ENCODE measurements at regions not wholly inside any gene's neighbourhood (a gene's known extent, or its start where the extent isn't known, plus 50 kb on each side); places are given as distances from the start of the nearest gene placed in this dataset.
A peak's percentile ranks its signal among the peaks of the same experiment; 100 is the strongest.
"Not testable (repeated sequence)": the region's sequence is repeated elsewhere in the genome, so short reads cannot be mapped to it uniquely, and the experiment has no call there.

DNA sequence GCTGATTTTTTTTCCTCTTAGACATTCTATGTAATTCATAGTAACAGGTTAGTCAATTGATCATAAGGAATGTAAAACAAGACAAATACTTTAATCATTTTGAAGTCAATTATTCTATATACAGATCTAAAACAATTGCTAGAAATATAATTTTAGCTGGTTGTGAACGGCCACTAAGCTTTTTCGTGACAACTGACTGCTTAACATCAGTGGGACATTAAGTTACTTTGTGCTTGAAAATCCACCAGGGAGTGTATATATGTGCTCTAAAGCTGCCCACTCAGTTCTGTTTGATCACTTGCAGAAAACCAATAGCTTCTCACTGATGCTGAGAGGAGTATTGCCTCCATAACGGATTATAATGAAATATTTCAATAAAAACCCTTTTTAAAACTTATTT, 370.2 kb upstream of the CCNH start:
- no peaks in the 10 kb centered on the region for H3K9me3 Mint-ChIP-seq
- Histone ChIP-seq H3K36me3 (ENCODE audit: control insufficient read depth, insufficient read depth, low read length) (no peaks in the 10 kb centered on the region), H3K4me3 (ENCODE audit: low read depth, low read length) (no peak overlapping the region), H3K27ac (ENCODE audit: insufficient read depth, low read length, poor library complexity, severe bottlenecking) (no peak overlapping the region), H3K9me3 (ENCODE audit: control insufficient read depth in 2 of 2, low read length in 2 of 2) (no peaks in the 10 kb centered on the region), H3K27me3 (ENCODE audit: control insufficient read depth, insufficient read depth, low read length) (peaks cover 8% of the 10 kb centered on the region), H3K4me1 (ENCODE audit: control insufficient read depth, insufficient read depth, low read length, poor library complexity, severe bottlenecking) (no peaks in the 10 kb centered on the region)
- ATAC-seq (ENCODE audit: low read depth in 2 of 2) (no peak), DNase-seq (no peak)
- H3K27ac Mint-ChIP-seq = no peak overlapping the region
- peaks cover 42% of the 10 kb centered on the region for H3K27me3 Mint-ChIP-seq
- no peak overlapping the region for H3K4me3 Mint-ChIP-seq
- H3K36me3 Mint-ChIP-seq = no peaks in the 10 kb centered on the region
- H3K4me1 Mint-ChIP-seq = no peaks in the 10 kb centered on the region

DNA sequence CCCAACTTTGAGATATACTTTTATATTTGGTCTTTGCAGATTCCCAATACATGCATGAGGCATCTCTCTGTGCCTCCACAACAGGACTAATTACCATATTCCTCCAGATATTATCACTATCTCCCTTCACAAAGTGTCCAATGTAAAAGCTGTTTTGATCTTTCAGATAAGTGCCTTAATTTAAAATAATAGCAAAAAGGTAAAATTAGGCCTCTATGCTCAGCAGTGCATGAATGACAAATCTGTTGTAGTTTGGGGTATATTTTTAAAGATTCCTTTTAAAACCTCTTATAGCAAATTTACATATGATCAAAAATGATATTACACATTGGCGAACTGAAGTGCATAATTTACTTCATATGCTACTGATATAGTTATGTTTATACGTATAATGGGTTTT, 369.2 kb upstream of the CCNH start:
- Mint-ChIP-seq H3K27ac (no peak overlapping the region), H3K36me3 (no peaks in the 10 kb centered on the region), H3K27me3 (peaks cover 38% of the 10 kb centered on the region), H3K9me3 (no peaks in the 10 kb centered on the region), H3K4me1 (no peaks in the 10 kb centered on the region), H3K4me3 (no peak overlapping the region)
- DNase-seq (no peak), ATAC-seq (ENCODE audit: low read depth in 2 of 2) (no peak)
- Histone ChIP-seq H3K4me1 (ENCODE audit: control insufficient read depth, insufficient read depth, low read length, poor library complexity, severe bottlenecking) (no peaks in the 10 kb centered on the region), H3K4me3 (ENCODE audit: low read depth, low read length) (no peak overlapping the region), H3K27ac (ENCODE audit: insufficient read depth, low read length, poor library complexity, severe bottlenecking) (no peak overlapping the region), H3K36me3 (ENCODE audit: control insufficient read depth, insufficient read depth, low read length) (no peaks in the 10 kb centered on the region), H3K9me3 (ENCODE audit: control insufficient read depth in 2 of 2, low read length in 2 of 2) (no peaks in the 10 kb centered on the region), H3K27me3 (ENCODE audit: control insufficient read depth, insufficient read depth, low read length) (peaks cover 10% of the 10 kb centered on the region)

DNA sequence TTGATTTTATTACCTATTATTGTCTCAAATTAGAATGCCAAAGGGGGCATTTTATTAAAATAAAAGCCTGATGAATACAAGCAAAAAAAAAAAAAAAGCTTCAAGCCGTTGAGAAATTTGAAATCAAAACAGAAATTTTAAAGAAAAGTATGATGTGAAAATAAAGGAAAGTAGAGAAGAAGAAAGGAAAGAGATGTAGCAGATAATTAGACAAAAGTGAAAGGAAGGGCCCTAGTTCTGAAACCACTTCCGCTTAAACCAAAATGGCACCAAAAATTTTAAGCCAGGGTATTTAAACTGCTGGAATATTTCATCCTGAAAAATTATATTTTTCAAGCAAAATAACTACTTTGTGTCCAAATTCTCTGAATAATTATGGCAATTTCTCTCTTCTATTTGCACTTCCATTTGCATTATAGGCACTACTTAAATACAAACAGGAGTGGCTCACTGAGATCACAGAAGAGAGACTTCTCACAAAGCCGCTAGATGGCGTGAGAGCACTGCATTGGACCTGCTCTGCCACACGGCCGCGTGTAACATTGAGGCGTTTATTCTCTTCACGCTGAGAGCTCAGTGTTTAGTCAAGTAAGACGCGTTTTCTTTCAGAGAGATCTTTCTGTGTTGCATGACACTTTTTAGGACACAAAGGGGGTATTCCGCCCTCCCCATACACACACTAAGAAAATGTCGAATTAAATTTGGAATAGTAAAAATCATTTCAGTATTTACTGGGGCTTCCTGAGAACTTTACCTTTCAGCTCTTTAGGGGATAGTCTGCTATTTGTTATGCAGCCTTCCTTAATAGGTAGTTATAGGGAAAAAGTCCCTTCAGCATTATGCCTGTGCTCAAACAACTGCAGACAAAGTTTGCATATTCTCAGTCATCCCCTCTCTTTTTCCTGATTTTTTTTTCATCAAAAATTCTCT, 368.4 kb upstream of the CCNH start:
- peaks cover 10% of the 10 kb centered on the region for H3K27me3 ChIP-seq (ENCODE audit: control insufficient read depth, insufficient read depth, low read length)
- no peaks in the 10 kb centered on the region for H3K9me3 ChIP-seq (ENCODE audit: control insufficient read depth in 2 of 2, low read length in 2 of 2)
- H3K27me3 Mint-ChIP-seq = peaks cover 35% of the 10 kb centered on the region
- no peaks in the 10 kb centered on the region for H3K4me1 ChIP-seq (ENCODE audit: control insufficient read depth, insufficient read depth, low read length, poor library complexity, severe bottlenecking)
- ATAC-seq (ENCODE audit: low read depth in 2 of 2) = peak; percentile 85 to 94
- no peak overlapping the region for H3K27ac ChIP-seq (ENCODE audit: insufficient read depth, low read length, poor library complexity, severe bottlenecking)
- DNase-seq = peak; percentile 47 to 81 (median 72)
- H3K4me3 ChIP-seq (ENCODE audit: low read depth, low read length) = no peak overlapping the region
- H3K4me1 Mint-ChIP-seq = no peaks in the 10 kb centered on the region
- no peaks in the 10 kb centered on the region for H3K9me3 Mint-ChIP-seq
- no peak overlapping the region for H3K4me3 Mint-ChIP-seq
- no peak overlapping the region for H3K27ac Mint-ChIP-seq
- no peaks in the 10 kb centered on the region for H3K36me3 ChIP-seq (ENCODE audit: control insufficient read depth, insufficient read depth, low read length)
- H3K36me3 Mint-ChIP-seq = no peaks in the 10 kb centered on the region

DNA sequence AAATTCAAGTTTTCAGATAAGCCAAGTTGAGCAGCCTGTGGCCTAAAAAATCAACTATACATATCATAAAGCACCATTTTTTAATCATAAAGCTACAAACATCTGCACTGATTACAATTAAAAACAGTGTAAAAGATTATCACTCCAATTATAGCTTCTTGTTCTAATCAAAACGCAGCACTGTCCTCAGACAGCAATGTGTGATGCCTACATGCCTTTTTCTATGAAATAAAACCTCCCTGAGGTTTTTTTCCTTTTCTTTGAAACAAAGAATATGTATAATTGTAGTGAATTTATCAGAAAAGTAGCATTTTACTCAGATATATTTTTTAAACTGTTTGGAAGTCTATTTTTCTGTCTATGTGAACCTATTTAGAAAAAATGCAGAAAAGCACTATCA, 366.1 kb upstream of the CCNH start:
- ATAC-seq (ENCODE audit: low read depth in 2 of 2) (no peak), DNase-seq (no peak)
- Mint-ChIP-seq H3K36me3 (no peaks in the 10 kb centered on the region), H3K4me3 (no peak overlapping the region), H3K27ac (no peak overlapping the region), H3K4me1 (no peaks in the 10 kb centered on the region), H3K9me3 (no peaks in the 10 kb centered on the region), H3K27me3 (peaks cover 20% of the 10 kb centered on the region)
- H3K4me1 ChIP-seq (ENCODE audit: control insufficient read depth, insufficient read depth, low read length, poor library complexity, severe bottlenecking) = no peaks in the 10 kb centered on the region
- no peak overlapping the region for H3K4me3 ChIP-seq (ENCODE audit: low read depth, low read length)
- H3K9me3 ChIP-seq (ENCODE audit: control insufficient read depth in 2 of 2, low read length in 2 of 2) = no peaks in the 10 kb centered on the region
- H3K27ac ChIP-seq (ENCODE audit: insufficient read depth, low read length, poor library complexity, severe bottlenecking) = no peak overlapping the region
- H3K36me3 ChIP-seq (ENCODE audit: control insufficient read depth, insufficient read depth, low read length) = no peaks in the 10 kb centered on the region
- peaks cover 10% of the 10 kb centered on the region for H3K27me3 ChIP-seq (ENCODE audit: control insufficient read depth, insufficient read depth, low read length)

DNA sequence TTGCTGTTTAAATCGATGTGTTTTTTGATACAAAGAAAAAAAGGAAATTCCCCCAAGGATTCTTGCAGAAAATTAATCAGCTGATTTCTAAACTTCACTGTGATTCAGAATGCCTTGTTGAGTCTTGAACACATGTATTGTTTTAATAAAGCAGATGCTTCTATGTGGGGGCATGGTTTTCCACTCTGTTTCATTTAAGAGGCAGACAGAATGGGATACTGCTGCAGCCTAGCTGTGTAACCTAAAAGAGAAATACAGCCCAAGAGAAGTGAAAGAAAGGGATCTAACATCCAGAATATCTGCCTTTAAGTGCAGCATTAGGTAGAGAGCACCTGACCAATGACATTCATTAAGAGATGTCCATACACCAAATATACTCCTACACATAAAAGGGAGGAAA, 365.1 kb upstream of the CCNH start:
- Histone ChIP-seq H3K27me3 (ENCODE audit: control insufficient read depth, insufficient read depth, low read length) (peaks cover 10% of the 10 kb centered on the region), H3K4me3 (ENCODE audit: low read depth, low read length) (no peak overlapping the region), H3K36me3 (ENCODE audit: control insufficient read depth, insufficient read depth, low read length) (no peaks in the 10 kb centered on the region), H3K9me3 (ENCODE audit: control insufficient read depth in 2 of 2, low read length in 2 of 2) (no peaks in the 10 kb centered on the region), H3K27ac (ENCODE audit: insufficient read depth, low read length, poor library complexity, severe bottlenecking) (no peak overlapping the region), H3K4me1 (ENCODE audit: control insufficient read depth, insufficient read depth, low read length, poor library complexity, severe bottlenecking) (no peaks in the 10 kb centered on the region)
- H3K4me3 Mint-ChIP-seq = no peak overlapping the region
- peaks cover 19% of the 10 kb centered on the region for H3K27me3 Mint-ChIP-seq
- DNase-seq (no peak), ATAC-seq (ENCODE audit: low read depth in 2 of 2) (no peak)
- no peaks in the 10 kb centered on the region for H3K9me3 Mint-ChIP-seq
- H3K27ac Mint-ChIP-seq = no peak overlapping the region
- no peaks in the 10 kb centered on the region for H3K4me1 Mint-ChIP-seq
- no peaks in the 10 kb centered on the region for H3K36me3 Mint-ChIP-seq

DNA sequence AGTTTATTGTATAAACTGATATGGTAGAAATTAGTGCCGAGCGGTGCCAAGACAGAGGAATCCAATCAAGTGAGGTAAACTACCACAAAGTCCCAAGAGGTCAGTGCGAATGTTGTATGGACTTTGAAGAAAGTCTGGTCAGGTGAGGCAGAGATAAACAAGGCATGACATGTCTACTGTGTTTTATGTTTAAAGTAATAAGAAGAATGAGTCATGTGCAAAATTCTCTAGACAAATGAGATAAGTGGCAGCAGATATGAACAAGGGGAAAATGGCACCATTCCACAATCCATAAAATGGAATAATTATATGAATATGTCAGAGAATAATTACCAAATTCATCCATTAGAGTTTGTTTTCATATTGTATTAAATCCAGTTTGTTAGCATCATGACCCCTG, 364.1 kb upstream of the CCNH start:
- H3K4me1 Mint-ChIP-seq = no peaks in the 10 kb centered on the region
- no peak overlapping the region for H3K27ac ChIP-seq (ENCODE audit: insufficient read depth, low read length, poor library complexity, severe bottlenecking)
- H3K9me3 Mint-ChIP-seq = no peaks in the 10 kb centered on the region
- no peaks in the 10 kb centered on the region for H3K4me1 ChIP-seq (ENCODE audit: control insufficient read depth, insufficient read depth, low read length, poor library complexity, severe bottlenecking)
- H3K27ac Mint-ChIP-seq = no peak overlapping the region
- H3K4me3 Mint-ChIP-seq = no peak overlapping the region
- ATAC-seq (ENCODE audit: low read depth in 2 of 2) (no peak), DNase-seq (no peak)
- H3K27me3 Mint-ChIP-seq = peaks cover 8% of the 10 kb centered on the region
- H3K4me3 ChIP-seq (ENCODE audit: low read depth, low read length) = no peak overlapping the region
- no peaks in the 10 kb centered on the region for H3K9me3 ChIP-seq (ENCODE audit: control insufficient read depth in 2 of 2, low read length in 2 of 2)
- no peaks in the 10 kb centered on the region for H3K36me3 Mint-ChIP-seq
- no peaks in the 10 kb centered on the region for H3K36me3 ChIP-seq (ENCODE audit: control insufficient read depth, insufficient read depth, low read length)
- H3K27me3 ChIP-seq (ENCODE audit: control insufficient read depth, insufficient read depth, low read length) = peaks cover 6% of the 10 kb centered on the region

DNA sequence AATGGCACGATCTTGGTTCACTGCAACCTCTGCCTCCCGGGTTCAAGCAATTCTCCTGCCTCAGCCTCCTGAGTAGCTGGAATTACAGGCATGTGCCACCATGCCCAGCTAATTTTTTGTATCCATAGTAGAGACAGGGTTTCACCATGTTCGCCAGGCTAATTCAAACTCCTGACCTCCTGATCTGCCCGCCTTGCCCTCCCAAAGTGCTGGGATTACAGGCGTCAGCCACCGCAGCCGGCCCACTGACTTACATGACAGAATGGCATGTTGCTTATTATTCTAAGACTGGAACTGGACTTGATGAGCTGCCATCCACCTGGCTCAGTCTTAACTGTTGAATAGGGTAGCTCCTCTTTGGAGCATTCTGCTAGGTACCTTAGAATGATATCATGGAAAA, 363.6 kb upstream of the CCNH start:
- not testable (repeated sequence) for H3K4me3 ChIP-seq (ENCODE audit: low read depth, low read length); H3K4me1 Mint-ChIP-seq; H3K27me3 ChIP-seq (ENCODE audit: control insufficient read depth, insufficient read depth, low read length); H3K27me3 Mint-ChIP-seq; H3K9me3 ChIP-seq (ENCODE audit: control insufficient read depth in 2 of 2, low read length in 2 of 2); H3K4me1 ChIP-seq (ENCODE audit: control insufficient read depth, insufficient read depth, low read length, poor library complexity, severe bottlenecking); H3K36me3 Mint-ChIP-seq; DNase-seq; H3K9me3 Mint-ChIP-seq; H3K4me3 Mint-ChIP-seq; ATAC-seq (ENCODE audit: low read depth in 2 of 2); H3K27ac Mint-ChIP-seq; H3K27ac ChIP-seq (ENCODE audit: insufficient read depth, low read length, poor library complexity, severe bottlenecking); H3K36me3 ChIP-seq (ENCODE audit: control insufficient read depth, insufficient read depth, low read length)

DNA sequence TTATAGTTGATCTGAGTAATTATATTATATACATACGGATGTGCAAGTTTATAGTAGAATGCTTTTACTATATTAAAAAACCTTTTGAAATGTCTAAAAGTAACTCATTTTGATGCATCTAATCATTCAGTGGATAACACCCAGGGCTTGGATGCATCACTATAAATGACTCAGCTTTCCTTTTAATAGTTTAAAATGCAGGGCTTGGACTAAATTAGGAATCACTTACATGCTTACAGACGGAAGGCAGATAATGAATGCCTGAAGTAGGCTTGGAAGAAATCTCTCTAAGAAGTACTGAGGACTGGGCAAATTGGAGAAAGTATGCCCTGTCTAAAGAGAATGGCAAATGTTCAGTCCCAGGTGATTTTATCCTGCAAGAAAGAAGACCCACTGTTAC, 362.5 kb upstream of the CCNH start:
- Histone ChIP-seq H3K27ac (ENCODE audit: insufficient read depth, low read length, poor library complexity, severe bottlenecking) (no peak overlapping the region), H3K27me3 (ENCODE audit: control insufficient read depth, insufficient read depth, low read length) (peaks cover 6% of the 10 kb centered on the region), H3K36me3 (ENCODE audit: control insufficient read depth, insufficient read depth, low read length) (no peaks in the 10 kb centered on the region), H3K9me3 (ENCODE audit: control insufficient read depth in 2 of 2, low read length in 2 of 2) (no peaks in the 10 kb centered on the region), H3K4me1 (ENCODE audit: control insufficient read depth, insufficient read depth, low read length, poor library complexity, severe bottlenecking) (no peaks in the 10 kb centered on the region), H3K4me3 (ENCODE audit: low read depth, low read length) (no peak overlapping the region)
- Mint-ChIP-seq H3K4me3 (no peak overlapping the region), H3K4me1 (no peaks in the 10 kb centered on the region), H3K27ac (no peak overlapping the region), H3K27me3 (no peaks in the 10 kb centered on the region), H3K36me3 (no peaks in the 10 kb centered on the region), H3K9me3 (no peaks in the 10 kb centered on the region)
- DNase-seq (no peak), ATAC-seq (ENCODE audit: low read depth in 2 of 2) (no peak)
